Cardiac septum (tissue), 1 donor: ENCODE measurements at regions not wholly inside any gene's neighbourhood (a gene's known extent, or its start where the extent isn't known, plus 50 kb on each side); places are given as distances from the start of the nearest gene placed in this dataset.

Experiments
- DNase-seq: peaks from one replicate; pipeline ENCODE4 v3.0.0-alpha.2; 2020; ENCODE audit warnings: low spot score
- intact Hi-C: fragments of 100-400 bp; cut with DNase I; formaldehyde crosslinking; loops from one replicate; pipeline ENCODE4 v1.14.0; 2022
- donor health status: DM: no; HTN: no; CAD: no.

DNA sequence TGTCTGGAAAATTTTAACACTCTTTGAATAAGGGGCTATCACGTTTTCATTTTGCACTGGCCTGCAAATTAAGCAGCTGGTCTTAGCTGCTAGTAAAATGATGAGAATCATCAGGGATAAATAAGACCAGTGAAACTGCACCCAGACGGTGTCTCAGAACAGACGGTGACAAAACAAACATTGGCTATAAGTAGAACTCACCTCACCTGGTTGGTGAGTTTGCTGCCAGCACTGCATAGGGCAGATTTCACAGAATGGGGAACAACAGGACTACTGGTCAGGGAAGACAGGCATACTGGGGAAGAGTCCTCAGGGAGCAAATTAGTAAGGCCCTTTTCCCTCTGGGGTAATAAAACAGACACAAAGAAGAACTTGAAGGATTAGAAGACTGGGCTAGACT lies 175.9 kb upstream of the CITED2 start:
- intact Hi-C loops = no loop called here
- DNase-seq = no peak

DNA sequence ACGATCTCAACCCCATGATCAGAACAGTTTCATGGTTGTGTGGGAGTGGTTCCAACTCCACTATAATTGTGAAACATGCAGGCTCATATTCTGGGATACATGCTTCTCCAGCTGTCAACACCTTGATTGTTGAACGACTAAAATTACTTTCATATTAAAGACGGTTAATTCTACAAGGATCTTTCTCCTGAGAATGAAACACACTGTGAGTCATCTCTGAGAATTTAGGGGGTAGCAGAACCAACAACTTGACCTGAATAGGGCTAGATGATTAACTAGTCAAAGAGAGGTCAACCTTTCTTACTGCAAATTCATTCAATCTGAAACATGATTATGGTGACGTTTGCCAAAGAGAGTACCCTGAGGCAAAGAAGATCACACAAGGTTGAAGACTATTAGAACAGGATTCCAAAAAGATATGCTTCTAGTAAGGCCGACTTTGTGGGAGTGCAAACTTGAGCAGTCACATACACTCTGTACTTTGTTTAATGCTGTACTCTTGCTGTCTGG lies 175.2 kb upstream of the CITED2 start:
- no peak for DNase-seq
- intact Hi-C loops = no loop called here

DNA sequence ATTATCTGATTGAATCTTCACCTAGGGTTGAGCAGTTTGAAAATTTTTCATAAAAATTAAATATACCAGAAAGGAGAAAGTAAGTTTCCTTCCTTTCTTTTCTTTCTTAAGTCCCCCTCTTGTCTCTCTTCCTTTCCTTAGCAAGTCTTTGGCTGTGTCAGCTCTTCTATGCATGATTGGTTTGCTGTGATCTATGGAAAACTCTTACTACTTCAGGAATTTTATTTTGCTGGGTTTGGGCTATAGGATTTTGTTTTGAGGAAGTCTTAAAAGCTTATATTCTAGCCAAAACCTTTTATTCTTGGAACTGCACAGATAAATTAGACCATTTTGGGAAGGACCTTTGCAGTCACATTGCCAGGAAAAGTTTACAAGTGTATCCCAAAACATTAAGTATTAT lies 173.4 kb upstream of the CITED2 start:
- intact Hi-C loops = no loop called here
- DNase-seq = no peak

DNA sequence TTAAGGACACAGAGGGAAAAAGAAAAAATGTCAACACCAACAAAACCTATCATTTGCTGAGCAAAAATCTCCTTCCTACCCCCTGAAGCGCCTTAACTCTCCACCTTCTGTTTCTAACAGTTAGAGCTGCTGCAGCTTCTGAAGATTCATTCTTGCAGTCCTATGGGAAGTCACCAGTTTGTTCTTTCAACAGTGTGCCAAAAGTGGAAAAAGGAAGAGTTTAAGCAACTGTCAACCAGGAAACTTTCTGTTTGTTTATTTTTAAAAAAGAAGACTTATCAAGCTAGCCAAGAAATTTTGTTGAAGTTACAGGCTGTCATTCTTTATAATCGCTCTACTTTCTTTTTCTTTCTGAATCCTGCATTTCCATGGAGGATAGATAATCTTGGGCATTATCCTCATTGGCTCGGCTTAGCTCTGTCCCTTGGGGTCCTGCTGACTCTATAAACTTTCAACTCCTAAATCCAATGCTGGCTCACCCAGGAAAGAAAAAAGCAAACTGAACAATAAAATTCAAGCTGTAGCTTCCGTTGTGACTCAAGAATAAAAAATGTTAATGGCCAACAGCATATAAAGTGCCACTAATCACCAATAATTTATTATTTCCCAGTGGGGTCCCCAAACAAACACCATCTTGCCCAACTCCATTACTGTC lies 172.8 kb upstream of the CITED2 start:
- intact Hi-C loops = no loop called here
- no peak for DNase-seq

DNA sequence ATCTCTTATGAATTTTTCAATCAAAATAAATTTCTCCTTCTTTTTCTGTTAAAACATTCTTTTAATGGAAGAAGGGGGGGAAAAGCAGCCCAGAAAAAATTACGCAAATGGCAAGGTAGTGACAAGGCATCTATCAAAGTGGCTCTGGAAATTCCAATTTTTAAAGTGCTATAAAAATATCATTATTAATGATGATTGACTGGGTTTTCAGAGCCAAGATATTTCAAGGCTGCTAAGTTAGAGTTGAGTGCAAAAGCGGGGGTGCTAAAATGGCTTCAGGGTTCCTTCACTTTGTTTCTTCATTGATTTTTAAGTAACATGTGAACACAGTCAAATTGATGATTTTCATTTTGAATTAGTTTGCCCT lies 171.6 kb upstream of the CITED2 start:
- no peak for DNase-seq
- intact Hi-C loops = no loop called here

DNA sequence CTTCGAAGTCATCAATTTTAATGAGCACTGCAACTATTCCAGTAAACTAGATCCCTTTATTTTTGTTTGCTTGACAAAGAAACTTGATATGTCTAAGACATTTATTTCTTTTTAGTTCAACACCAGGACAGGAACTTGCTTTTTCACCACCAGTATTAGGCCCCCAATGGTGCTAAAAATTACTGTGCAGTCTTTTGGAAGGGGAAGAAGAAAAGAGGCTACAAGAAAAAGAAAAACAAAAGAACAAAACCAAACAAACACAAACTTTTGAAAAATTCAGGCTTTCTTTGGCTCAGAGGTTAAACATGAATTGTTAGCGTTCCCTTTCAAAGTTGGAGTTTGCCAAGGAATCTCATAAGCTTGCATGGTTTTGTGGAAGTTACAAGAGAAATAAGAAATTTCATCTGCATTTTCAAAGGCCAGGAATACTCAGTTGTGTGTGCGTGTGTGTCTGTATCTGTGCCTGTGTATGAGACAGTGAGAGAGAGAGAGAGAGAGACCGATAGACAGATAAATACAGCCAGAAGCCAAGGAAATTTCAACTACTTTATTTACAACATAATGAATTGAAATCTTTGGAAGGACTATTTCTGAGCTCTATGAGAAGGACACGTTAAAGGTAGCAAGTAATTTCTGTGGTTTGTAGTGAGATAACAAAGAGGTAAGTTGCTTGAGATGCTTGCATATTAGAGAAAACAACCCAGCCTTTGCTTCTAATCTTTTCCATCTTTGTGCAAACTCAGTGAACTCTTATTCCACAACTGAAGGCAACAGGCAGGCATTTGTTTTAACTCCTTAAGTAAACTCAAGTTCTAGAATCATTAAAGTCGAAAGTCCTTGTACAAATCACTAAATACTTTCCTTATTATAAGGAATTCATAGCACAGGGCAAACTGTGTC lies 171.0 kb upstream of the CITED2 start:
- intact Hi-C loops = no loop called here
- DNase-seq = no peak

DNA sequence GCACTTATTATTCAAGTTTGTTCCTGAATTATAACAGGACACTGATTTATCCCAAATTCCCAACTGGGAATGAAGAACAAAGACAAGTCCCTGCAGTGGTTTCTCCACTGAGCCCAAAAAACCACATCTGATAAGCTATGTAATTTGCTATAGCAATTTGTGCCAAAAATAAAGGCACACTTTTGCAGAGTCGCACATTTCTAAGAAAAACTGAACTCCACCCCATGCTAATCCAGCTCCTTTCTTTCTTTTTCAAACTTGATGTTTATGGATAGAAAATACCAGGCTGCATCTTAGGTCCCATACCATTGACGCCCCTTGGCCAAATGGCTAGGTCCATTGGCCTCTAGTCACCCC lies 170.2 kb upstream of the CITED2 start:
- intact Hi-C loops = no loop called here
- DNase-seq = no peak

DNA sequence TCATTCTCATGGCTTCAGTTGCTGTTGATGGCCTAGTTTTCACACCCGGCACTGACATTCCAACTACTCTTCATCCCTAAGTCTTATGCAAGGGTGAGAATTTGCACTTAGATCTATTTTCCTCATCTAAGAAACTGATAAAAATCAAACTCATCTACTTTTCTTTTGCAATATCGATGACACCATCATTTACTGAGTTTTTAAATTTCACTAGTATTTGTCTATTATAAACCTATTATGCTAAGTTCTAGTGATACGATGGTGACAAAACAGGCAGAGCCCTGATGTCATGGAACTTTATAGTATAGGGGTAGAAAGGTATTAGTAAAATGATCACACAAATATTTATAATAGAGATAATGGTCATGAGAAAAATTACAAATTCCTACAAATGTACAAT lies 167.9 kb upstream of the CITED2 start:
- intact Hi-C loops = no loop called here
- DNase-seq = no peak

DNA sequence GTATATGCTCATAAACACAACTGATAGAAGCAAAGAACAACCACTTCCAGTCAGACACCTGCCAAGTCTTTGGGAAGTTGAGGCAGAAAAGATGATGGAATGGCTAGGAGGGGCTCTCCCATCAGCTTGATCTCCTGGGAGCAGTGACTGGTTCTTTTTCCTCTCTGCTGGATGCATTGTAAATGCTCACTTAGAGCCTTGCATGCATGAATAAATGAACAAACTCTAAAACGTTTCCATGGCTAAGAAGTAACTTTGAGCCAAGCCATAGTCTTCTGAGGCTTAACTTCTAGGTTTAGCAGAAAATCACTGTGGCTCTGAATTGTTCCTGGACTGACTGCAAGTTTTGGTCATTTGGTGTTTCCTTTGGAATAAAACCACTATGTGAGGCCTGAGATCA lies 166.4 kb upstream of the CITED2 start:
- intact Hi-C loops = no loop called here
- no peak for DNase-seq

DNA sequence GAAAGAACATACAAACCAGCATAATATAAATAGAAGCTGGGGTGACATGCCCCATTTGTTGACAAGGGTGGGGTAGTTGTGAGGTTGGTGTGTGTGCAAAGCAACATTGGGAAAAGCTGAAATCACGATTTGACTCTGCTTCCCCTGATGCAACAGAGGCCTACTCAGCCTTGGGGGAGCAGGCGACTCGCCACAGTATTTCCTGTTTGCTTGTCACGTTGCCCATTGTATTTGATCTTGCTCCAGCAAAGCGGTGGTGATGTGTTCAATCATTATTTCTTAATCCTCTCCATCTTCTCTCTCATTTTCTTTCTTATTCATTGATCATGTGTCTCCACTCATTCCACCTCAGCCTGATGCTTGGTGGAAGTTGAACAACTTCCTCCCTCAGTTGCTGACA lies 165.8 kb upstream of the CITED2 start:
- DNase-seq = no peak
- intact Hi-C loops = no loop called here

DNA sequence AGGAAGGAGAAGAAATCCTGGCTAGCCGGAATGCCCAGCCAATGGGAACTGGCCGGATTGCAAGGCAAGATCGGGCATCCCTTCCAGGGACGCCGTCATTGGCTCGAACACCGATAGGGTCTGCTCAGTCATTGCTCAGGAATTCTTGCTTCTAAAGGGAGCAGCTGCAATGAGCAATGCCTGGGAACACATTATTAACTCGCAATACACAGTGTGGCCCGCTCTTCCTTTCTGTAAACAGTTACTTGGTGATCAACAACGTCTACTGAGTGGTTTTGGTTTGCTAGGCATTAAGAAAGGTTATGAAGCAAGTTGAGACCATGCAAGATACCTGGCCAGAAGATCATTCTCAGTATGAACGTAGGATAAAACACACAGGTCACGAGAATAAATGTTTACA lies 165.4 kb upstream of the CITED2 start:
- intact Hi-C loops = no loop called here
- no peak for DNase-seq

DNA sequence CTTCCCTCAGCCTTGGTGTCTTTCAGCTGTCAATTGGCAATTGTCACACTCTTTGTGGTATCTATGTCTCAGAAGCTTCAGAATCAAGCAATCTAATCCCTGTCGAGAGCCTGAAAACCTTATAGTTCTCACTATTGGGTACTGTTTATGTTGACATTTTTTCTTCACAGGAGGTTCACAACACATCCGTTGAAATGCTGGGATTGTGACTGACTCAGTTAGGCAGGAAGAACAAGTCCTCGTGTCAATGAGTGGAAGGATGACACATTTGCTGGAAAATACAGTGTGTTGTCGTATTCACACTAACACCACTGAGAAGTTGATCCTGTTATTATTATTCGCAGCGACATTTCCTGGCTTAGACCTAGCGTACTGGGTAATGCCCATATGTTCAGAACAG lies 163.9 kb upstream of the CITED2 start:
- intact Hi-C loops = no loop called here
- no peak for DNase-seq

DNA sequence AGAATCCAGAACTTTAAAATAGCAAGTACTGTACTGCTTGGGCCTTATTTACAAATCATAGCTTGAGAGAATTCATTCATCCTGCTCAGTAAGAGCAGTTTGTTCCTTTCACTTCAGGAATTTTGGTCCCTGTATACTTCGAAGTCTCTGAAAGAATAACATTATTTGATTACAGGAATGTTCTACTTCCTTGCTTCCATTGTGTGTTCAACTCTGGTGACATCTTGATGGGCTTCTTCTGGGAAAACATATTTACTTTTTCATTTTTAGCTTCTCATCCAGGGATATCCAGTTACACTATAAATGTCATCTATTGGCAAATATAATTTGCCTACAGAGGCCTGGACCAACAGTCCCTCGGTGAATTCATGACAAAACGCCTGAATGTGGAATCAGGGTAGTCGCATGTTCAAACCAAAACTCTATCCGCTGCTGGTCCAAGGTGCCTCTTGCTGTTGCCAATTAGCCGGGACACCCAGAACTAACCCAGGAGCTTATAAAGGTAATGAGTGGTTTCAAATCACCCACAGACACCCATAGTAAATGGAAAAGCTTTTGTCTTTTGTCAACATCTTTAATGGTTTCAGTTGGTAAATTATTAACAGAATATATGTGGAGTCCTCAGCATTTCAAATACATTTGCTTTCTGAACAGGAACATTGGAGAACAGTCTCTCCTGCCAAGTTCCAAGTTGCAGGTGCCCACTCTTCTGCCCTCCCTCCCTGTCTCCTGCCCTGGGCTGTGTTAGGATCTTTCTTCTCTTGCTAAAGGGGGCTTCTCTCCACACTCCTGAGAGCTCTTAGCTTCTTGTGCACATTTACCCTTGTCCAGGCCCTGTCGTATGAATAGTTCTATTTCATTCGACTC lies 162.5 kb upstream of the CITED2 start:
- no peak for DNase-seq
- intact Hi-C loops = no loop called here

DNA sequence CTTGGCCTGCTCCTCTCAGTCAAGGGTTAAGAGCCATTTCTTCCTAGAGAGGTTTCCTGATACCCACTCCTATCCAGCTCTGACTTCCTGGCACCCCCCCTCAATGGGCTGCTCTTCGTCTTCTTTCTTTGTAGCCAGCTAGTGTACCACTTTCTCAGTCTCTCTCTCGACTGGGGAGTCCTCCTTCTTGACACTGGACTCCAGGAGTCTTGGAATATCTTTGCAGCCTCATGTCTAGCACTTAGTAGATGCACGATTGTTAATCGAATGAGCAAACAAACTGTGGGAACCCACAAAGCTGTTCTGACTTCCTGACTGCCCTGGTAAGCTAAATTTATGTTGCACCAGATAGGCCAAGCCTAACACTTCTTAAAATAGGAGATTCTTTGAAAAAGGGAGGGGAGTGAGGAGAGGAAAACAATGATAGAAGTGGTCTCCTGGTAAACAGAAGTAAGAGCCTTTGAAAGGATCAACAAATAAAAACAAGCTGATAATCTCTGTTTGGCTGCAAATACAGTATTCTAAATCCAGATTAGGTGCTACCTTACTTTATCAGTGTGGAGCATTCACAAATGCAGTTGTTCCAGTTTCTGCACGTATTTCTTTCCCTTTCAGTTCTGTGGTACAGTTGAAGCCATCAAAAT lies 160.1 kb upstream of the CITED2 start:
- intact Hi-C loops = no loop called here
- no peak for DNase-seq

DNA sequence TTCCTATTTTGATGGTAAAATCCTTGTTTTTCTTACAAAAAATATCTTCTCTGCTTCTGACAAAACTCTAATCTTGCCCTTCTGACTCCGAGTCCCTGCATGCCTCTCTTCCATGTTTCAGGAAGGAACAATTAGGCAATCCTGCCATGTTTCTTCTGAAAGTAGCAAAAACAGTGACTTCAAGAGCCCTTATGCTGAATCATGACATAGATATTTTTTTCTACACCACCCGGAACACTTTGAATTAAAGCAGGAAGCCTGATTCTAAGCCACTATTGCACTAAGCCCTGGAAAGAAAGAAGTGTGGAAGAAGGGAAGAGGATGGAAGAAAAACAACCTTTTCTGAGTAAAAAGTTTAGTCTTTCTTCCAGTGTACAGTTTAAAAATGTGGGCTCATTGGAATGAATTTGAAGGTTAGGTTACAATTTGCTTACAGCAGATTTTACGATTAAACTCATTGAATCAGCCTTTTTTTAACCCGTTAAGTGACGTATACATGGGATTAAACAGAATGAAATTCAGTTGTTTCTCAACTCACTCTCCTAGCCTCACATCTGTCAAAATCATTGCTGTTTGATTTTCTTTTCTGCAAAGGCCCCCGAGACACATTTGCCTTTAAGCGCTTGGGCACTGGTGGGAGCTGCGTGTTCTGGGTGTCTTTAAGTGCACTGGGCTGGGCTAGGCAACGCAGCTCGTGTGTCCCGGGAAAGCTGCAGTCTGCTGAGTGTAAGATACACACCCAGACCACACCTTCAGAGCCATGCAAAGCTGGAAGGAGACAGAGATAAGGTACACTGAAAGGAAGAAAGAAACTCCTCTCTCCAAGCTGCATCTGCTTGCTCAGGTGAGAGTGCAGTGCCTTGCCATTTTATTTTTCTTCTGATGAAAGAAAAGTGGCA lies 159.4 kb upstream of the CITED2 start:
- no peak for DNase-seq

DNA sequence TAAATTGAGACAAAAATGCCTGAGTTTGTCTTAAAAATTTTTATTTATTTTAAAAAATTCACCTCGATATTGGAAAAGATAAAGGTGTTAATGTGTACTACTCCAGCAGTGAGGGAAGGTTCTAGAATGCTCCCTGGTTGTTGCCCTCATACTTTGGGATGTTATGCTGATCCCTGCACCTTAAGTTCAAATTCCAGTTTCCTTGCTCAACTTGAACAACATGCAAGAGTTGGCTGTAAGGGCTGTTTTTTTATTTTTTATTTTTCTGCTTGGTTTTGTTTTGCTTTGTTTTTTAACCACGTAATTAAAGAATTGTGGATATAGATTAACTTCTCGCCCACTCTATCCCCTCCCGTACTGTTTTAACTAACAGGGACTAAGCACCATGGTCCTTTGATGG lies 158.7 kb upstream of the CITED2 start:
- intact Hi-C loops = no loop called here
- no peak for DNase-seq

More for the DNA sequence above, 159.4 kb upstream of the CITED2 start:
- intact Hi-C loops = no loop called here

DNA sequence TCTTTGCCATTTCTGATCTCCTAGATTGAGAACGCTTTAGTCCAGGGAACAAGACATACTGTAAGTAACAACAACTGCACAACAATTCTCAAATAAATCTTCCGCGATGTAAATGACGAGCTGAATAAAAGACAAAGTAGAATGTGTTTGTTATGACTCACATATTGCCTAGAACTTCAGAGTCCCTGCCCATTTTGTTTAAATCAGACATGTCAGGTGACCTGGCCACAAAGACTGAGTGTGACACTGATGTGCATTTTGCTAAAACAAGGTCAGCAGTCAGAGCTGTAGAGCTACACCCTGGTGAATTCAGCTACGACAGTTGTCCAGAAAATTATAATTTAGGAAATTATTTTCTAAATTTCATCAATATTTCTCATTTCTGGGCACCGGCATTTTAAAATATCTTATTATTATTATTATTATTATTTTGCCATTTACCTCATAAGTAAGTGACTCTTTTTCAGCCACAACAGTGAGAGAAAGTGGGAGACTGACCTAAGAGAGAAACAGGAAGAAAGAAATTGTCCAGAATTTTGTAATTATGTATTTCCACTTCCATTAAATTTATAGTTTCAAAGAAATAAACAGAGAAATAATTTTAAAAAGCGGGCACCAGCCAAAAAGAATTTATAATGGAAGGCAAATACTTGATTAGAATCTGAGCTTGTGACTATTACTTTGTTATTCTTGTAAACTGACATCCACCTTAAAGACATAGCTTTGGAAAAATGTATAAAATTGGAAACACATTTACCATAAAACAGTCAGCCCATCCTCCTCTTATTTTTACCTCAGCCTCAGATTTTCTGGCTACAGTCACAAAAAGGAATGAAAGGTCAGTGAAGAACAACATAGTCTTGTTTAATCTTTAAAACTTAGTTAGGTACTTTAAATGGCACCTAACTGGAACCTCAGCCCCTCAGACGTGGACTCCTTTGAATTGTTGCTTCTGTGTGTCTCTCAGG lies 157.0 kb upstream of the CITED2 start:
- intact Hi-C loops = no loop called here

DNA sequence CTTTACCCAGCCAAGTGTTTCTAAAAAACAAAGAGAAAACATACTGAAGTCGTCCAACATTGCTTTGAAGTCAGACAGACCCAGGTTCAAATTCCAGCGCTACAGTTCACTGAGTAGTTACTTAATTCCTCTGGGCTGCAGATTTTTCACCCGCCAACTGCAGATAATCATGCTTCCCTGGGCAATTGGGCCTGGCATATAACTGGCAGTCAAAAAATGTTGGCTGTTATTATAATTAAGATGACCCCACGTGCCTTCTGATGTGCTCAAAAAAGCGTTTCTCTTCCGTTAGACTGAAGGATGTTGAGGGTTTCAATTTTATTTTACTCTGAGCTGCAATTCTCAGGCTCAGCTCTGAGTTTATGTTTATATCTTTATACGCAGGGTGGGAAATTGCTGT lies 156.1 kb upstream of the CITED2 start:
- no peak for DNase-seq
- intact Hi-C loops = no loop called here

More for the DNA sequence above, 157.0 kb upstream of the CITED2 start:
- no peak for DNase-seq
